ENCODE measurements at regions not wholly inside any gene's neighbourhood (a gene's known extent, or its start where the extent isn't known, plus 50 kb on each side); places are given as distances from the start of the nearest gene placed in this dataset.

GRCh38 chr5:51995773-51996306 lies 612.6 kb downstream of the ISL1 start (continued):
- TF ChIP-seq, protein P1, sequence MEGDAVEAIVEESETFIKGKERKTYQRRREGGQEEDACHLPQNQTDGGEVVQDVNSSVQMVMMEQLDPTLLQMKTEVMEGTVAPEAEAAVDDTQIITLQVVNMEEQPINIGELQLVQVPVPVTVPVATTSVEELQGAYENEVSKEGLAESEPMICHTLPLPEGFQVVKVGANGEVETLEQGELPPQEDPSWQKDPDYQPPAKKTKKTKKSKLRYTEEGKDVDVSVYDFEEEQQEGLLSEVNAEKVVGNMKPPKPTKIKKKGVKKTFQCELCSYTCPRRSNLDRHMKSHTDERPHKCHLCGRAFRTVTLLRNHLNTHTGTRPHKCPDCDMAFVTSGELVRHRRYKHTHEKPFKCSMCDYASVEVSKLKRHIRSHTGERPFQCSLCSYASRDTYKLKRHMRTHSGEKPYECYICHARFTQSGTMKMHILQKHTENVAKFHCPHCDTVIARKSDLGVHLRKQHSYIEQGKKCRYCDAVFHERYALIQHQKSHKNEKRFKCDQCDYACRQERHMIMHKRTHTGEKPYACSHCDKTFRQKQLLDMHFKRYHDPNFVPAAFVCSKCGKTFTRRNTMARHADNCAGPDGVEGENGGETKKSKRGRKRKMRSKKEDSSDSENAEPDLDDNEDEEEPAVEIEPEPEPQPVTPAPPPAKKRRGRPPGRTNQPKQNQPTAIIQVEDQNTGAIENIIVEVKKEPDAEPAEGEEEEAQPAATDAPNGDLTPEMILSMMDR (IDR thresholded peaks at IDR 0.05; ENCODE audit: control extremely low read depth in 1 of 3, insufficient read depth in 1 of 3, low read depth in 1 of 3, low read length in 3 of 3): no peak
- no peak for TF ChIP-seq TAF7 (optimal IDR thresholded peaks at IDR 0.05; ENCODE audit: borderline replicate concordance, low read depth, low read length)
- no peak for TF ChIP-seq TBP (IDR thresholded peaks at IDR 0.05; ENCODE audit: low read depth, low read length)
- no peak for TF ChIP-seq HDAC2 (IDR thresholded peaks at IDR 0.05; ENCODE audit: borderline replicate concordance in 1 of 2, low read depth in 2 of 2, low read length in 2 of 2)
- TF ChIP-seq CTBP2 (IDR thresholded peaks at IDR 0.05; ENCODE audit: borderline replicate concordance, insufficient read depth, insufficient read length, low read length): no peak
- no peak for TF ChIP-seq CHD1 (IDR thresholded peaks at IDR 0.05; ENCODE audit: low read depth, low read length)
- TF ChIP-seq SIX5 (IDR thresholded peaks at IDR 0.05; ENCODE audit: low read depth, low read length): no peak
- TF ChIP-seq KDM4A (IDR thresholded peaks at IDR 0.05; ENCODE audit: low read depth, low read length, severe bottlenecking): no peak
- no peak for TF ChIP-seq BRCA1 (IDR thresholded peaks at IDR 0.05; ENCODE audit: low read depth, low read length)
- no peak for TF ChIP-seq TCF12 (IDR thresholded peaks at IDR 0.05; ENCODE audit: low read depth, low read length)
